HG02610 (cell line): ENCODE measurements at regions not wholly inside any gene's neighbourhood (a gene's known extent, or its start where the extent isn't known, plus 50 kb on each side); places are given as distances from the start of the nearest gene placed in this dataset.

ENCODE experiments used
- ATAC-seq: cut with Tn5 transposase; IDR thresholded peaks from one replicate; pipeline ENCODE4 v1.9.1; 2021; ENCODE audit warnings: mild to moderate bottlenecking, moderate library complexity; ENCODE audit not compliant: unreplicated experiment

DNA sequence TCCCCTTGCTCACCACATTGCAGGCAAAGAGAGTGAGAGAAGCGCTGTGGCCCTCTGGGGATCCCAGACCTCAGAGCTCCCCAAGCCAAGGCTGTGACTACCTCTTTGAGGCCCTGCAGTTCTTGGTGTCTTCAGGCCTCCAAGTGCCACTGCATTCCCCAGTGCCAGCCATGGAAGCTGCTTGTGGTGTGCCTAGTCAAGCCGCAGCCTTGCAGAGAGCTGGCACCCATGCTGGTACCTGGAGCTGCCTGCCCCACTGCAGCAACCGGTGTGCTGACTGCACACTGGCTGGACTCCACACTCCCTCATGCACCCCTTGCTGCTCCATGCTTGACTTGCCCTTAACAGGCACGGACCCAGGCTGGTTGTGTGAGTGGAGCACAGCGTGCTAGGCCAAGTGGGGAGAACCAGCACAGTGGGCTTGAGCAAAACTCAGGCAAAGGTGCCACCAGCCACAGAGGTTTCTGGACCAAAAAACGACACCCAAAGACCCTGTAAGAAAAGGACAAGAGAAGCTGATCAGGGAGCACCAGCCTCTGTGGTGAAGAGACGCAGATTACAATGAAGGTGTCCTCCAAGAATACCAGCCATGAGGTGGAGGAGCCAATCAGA lies 113.5 kb upstream of the TMEM18 start:
- ATAC-seq: no peak

GRCh38 chr2:790081-790480 lies 112.9 kb upstream of the TMEM18 start:
- no peak for ATAC-seq

DNA sequence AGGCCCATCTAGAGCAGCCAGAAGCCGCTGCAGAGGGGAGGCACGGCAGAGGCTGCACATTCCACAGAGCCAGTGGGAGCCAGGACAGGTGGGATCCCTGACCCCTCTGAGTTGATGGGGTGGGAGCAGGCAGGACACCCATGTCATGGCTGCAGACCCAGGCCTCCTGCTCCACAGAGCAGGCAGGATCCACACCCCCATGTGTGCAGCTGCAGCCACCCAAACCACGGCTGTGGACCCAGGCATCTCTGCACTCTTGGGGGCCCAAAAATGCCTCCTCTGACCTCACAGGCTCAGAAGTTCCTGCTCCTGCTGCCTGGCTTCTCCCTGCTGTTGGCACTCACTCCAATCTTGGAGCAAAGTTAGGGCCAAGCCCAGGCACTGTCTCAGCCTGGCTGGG lies 112.3 kb upstream of the TMEM18 start:
- no peak for ATAC-seq

GRCh38 chr2:788227-789032 lies 111.2 kb upstream of the TMEM18 start:
- ATAC-seq: no peak

- no peak for ATAC-seq
Observed at GRCh38 chr2:784753-785152, 107.5 kb upstream of the TMEM18 start.

DNA sequence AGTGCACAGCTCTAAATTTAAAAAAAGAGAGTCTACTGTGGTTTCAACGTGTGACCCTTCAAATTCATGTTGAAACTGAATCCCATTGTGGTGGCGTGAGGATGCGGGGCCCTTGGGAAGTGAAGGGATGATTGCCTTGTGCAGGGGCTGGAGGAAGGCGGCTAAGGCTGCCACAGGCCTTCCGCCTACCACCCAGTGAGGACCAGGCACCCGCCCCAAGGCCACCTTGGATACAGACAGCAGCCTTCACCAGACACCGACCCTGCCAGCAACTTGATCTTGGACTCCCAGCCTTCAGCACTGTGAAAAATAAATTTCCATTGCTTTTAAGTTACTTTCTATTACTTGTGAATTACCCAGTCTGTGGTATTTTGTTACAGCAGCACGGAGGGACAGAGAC lies 103.4 kb upstream of the TMEM18 start:
- ATAC-seq: no peak

DNA sequence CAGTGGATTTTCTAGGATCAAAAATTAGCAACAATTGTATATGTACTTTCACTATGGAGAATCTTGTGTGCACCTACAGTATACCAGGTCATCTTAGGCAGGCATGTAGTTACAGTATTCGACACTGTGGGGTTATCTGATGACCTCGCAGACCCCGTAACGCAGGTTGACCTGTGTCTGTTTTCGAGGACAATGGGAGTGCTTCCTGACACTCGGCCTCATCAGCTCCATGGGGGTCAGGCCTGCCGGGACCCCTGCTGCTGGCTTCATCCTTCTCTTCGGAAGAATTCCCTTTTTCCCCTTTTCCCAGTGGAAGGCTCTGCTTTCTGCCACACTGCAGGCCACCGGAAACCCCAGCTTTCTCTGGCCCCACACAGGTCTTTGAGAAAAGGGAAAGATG lies 102.8 kb upstream of the TMEM18 start:
- ATAC-seq: no peak

DNA sequence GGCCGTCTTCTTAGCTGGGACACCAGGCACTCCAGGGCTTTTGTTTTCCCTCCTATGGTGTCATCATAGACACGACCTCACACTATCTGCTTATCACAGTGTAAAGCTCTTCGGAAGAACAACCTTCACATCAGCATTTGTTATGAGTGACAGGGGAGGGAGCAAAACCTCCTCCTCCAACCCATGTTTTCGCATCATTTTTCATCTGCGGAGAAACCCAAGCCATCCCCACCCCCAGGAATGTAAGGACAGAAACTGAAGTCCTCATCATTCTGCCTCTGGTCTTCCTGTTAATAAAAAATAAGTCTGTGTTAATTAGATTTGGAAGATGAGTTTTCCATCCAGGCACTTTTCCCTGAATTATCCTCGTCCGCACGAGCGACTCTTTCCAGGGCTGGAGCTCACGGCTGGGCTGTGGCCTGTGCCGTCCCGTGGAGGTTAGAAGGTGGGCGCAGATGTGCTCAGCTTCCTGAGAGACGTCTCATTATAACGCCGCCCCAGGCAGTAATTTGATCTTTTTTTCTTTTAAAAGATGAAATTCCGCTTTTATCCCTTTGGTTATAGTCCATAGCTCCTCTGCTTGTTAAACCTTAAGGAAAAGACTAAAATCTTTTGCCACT lies 101.6 kb upstream of the TMEM18 start:
- ATAC-seq: no peak

- no peak for ATAC-seq
Observed at GRCh38 chr2:777546-777945, 100.3 kb upstream of the TMEM18 start.

- ATAC-seq: no peak
Observed at GRCh38 chr2:777051-777450, 99.8 kb upstream of the TMEM18 start.

DNA sequence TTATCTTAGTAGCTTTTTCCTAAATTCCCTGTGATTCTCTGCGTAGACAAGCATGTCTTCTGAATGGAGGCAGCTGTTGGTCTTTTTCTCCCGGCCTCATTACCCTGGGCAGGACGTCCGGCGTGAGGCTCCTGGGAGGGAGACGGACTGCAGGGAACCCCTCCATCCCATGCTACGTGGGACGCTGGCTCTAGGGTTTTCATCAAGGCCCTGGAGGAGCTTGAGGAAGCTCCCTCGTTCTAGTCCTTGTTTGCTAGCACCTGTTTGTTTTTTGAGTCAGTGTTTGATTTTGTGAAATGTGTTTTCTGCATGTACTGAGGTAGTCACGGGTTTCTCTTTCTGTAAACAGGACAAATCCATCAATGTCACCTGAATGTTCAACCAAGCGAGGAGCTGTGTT lies 99.3 kb upstream of the TMEM18 start:
- ATAC-seq: no peak

- ATAC-seq: no peak
Observed at GRCh38 chr2:776038-776437, 98.8 kb upstream of the TMEM18 start.

DNA sequence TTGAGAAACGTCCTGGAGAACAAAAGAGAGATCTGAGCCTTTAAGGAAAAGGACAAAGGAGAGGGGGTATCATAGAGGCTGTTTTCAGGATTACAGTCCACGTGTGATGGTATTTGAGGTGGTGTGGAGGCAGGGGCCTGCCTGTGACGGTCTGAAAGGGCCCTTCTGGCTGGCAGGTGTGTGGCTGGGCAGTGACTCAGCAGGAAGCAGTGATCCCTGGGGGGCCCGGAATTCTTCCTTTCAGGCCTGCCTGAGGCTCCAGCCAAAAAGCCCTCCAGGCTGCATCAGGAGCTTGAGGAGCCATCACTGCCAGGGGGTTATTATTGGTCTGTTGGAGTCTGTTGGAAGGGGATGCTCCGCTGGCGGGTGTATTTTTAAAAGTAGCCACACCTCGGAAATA lies 97.2 kb upstream of the TMEM18 start:
- no peak for ATAC-seq

GRCh38 chr2:773256-774160 lies 96.3 kb upstream of the TMEM18 start:
- ATAC-seq: no peak

GRCh38 chr2:771538-771937 lies 94.3 kb upstream of the TMEM18 start:
- ATAC-seq: no peak

DNA sequence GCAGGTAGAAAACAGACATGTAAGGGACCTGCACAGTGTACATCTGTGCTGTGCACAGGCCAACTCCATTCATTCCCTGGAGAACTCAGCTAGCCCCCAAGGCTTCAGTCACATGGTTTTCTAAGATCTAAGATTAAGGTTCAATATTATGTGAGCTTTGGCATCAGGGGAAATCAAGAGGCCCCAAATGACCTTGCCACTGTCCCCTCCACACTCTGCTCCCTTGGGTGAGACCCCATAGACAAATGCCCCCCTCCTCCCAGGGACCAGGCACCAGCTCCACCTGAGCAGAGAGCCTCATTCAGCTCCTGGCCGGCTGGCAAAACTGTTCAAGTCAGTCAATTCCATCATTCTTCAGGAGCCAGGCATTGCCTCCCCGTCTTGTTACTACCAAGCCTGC lies 93.6 kb upstream of the TMEM18 start:
- ATAC-seq: no peak

- no peak for ATAC-seq
Observed at GRCh38 chr2:769771-770170, 92.6 kb upstream of the TMEM18 start.

GRCh38 chr2:768451-768850 lies 91.2 kb upstream of the TMEM18 start:
- no peak for ATAC-seq

GRCh38 chr2:767944-768343 lies 90.7 kb upstream of the TMEM18 start:
- ATAC-seq: no peak

- ATAC-seq: no peak
Observed at GRCh38 chr2:767440-767839, 90.2 kb upstream of the TMEM18 start.

DNA sequence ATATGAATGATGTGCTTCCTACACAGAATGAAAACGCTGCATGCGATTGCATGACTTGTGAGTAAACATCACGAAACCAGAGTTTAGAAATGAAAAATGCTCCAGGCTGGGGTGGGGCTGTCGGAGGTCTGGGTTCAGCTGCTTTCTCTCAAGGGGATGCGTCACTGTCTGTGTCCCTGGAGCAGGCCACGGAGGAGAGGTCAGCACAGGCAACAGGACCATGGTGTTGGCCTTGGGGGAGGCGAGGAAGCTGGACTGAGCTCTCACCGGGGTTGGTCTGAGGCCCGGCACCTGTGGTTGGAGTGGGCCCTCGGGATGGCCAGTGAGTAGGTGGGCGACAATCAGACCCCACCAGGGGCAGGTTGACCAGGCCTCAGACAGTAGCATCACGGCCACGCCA lies 89.0 kb upstream of the TMEM18 start:
- no peak for ATAC-seq
